OCI-LY1 (cell line): ENCODE measurements at regions not wholly inside any gene's neighbourhood (a gene's known extent, or its start where the extent isn't known, plus 50 kb on each side); places are given as distances from the start of the nearest gene placed in this dataset.

Experiments used
- CTCF ChIP-seq: fragments of 200-600 bp; sonication (generic), shearing (Covaris generic); IDR thresholded peaks from 2 replicates; pipeline ENCODE4 v1.5.1; 2017; ENCODE audit warnings: mild to moderate bottlenecking, antibody characterized with exemption, low read length, moderate library complexity, mixed read lengths
- EZH2 ChIP-seq: fragments of 200-600 bp; sonication (generic), shearing (Covaris generic); IDR thresholded peaks from 2 replicates; pipeline ENCODE4 v1.8.0; 2017; ENCODE audit warnings: borderline replicate concordance, mixed run types, mild to moderate bottlenecking, antibody characterized with exemption, low read length, moderate library complexity, mixed read lengths

- TF ChIP-seq CTCF, result no peak
- TF ChIP-seq EZH2, result no peak
Measured at GRCh38 chr14:30385925-30386324, 173.0 kb upstream of the G2E3 start.
